B cell (primary cell): ENCODE measurements at regions not wholly inside any gene's neighbourhood (a gene's known extent, or its start where the extent isn't known, plus 50 kb on each side); places are given as distances from the start of the nearest gene placed in this dataset.

Experiments
- ATAC-seq: fragments of 200-7000 bp; cut with Tn5 transposase; one replicate; pipeline ENCODE4 v1.10.0; 2021; ENCODE audit warnings: low read depth, mild to moderate bottlenecking, moderate number of reproducible peaks, moderate library complexity
- CTCF ChIA-PET: fragments of 350-600 bp; sonication (Branson Sonifier 250); formaldehyde crosslinking; loops from one replicate; lab custom pipeline; 2021; ENCODE audit warnings: antibody characterized with exemption, inconsistent platforms; lab: Charles Lee
- POLR2A ChIA-PET: fragments of 350-600 bp; sonication (Branson Sonifier 250); formaldehyde crosslinking; loops from one replicate; lab custom pipeline; 2021; ENCODE audit warnings: antibody characterized with exemption; lab: Charles Lee
- DNase-seq: peaks from one replicate; pipeline ENCODE4 v3.0.0; 2013
- H2AFZ ChIP-seq: 2 replicates; pipeline ENCODE4 v1.6.1; 2012; ENCODE audit warnings: mild to moderate bottlenecking, low read depth, low read length; ENCODE audit not compliant: insufficient read depth, poor library complexity, severe bottlenecking
- H3K27ac ChIP-seq, 2 donors: 1 replicate in 1 of 2; 2 replicates in 1 of 2; pipeline ENCODE4 v1.5.1; 2012 to 2013; ENCODE audit warnings: low read length in 2 of 2, mild to moderate bottlenecking in 2 of 2, moderate library complexity in 1 of 2
- H3K27me3 ChIP-seq, 4 experiments: fragments of 200-600 bp in 1 of 4; sonication (generic) in 1 of 4; replicated peaks in 1 of 4; 1 replicate in 2 of 4; 2 replicates in 2 of 4; pipeline versions ENCODE4 v1.6.1 to v1.7.0; 2013 to 2016; ENCODE audit warnings: low read length in 3 of 4, mild to moderate bottlenecking in 2 of 4, mixed read lengths in 1 of 4, moderate library complexity in 1 of 4; ENCODE audit not compliant: insufficient read depth in 4 of 4, control insufficient read depth in 3 of 4; ENCODE audit errors: control extremely low read depth in 1 of 4
- H3K36me3 ChIP-seq, 2 experiments: replicated peaks in 1 of 2; 1 replicate in 1 of 2; 2 replicates in 1 of 2; pipeline versions ENCODE4 v1.6.1 to v1.7.1; 2013; ENCODE audit warnings: low read length in 1 of 2; ENCODE audit not compliant: insufficient read depth in 2 of 2, control insufficient read depth in 1 of 2; ENCODE audit errors: control extremely low read depth in 1 of 2, extremely low read depth in 1 of 2
- H3K4me1 ChIP-seq, 2 donors: fragments of 200-600 bp in 1 of 2; sonication (generic) in 1 of 2; 1 replicate in 1 of 2; 2 replicates in 1 of 2; pipeline versions ENCODE4 v1.5.1 to v1.6.1; 2013 to 2017; ENCODE audit warnings: low read length in 2 of 2; ENCODE audit not compliant: control insufficient read depth in 2 of 2, insufficient read depth in 2 of 2
- H3K4me2 ChIP-seq: replicated peaks from 2 replicates; pipeline ENCODE3; 2012; ENCODE audit warnings: mild to moderate bottlenecking, low read depth, low read length; ENCODE audit not compliant: poor library complexity, severe bottlenecking
- H3K4me3 ChIP-seq, 5 experiments: fragments of 200-600 bp in 1 of 5; sonication (generic) in 1 of 5; 1 replicate in 3 of 5; 2 replicates in 2 of 5; pipeline versions ENCODE4 v1.5.1 to v1.7.0; 2011 to 2016; ENCODE audit warnings: low read length in 4 of 5, mild to moderate bottlenecking in 4 of 5, low read depth in 2 of 5, control low read depth in 1 of 5, moderate library complexity in 1 of 5; ENCODE audit not compliant: insufficient read depth in 1 of 5; ENCODE audit errors: control extremely low read depth in 1 of 5, extremely low read depth in 1 of 5
- H3K79me2 ChIP-seq: fragments of 200-600 bp; sonication (generic); one replicate; pipeline ENCODE4 v1.6.0; 2016; ENCODE audit warnings: low read length; ENCODE audit not compliant: control insufficient read depth, insufficient read depth
- H3K9ac ChIP-seq: fragments of 200-600 bp; sonication (generic); 2 replicates; pipeline ENCODE4 v1.6.1; 2017; ENCODE audit warnings: mild to moderate bottlenecking, low read length, moderate library complexity
- H3K9me3 ChIP-seq, 3 donors: one replicate each; pipeline versions ENCODE4 v1.6.1 to v1.7.1; 2013; ENCODE audit warnings: low read length in 2 of 3; ENCODE audit not compliant: control insufficient read depth in 2 of 3, insufficient read depth in 1 of 3; ENCODE audit errors: control extremely low read depth in 1 of 3
- H4K20me1 ChIP-seq: 2 replicates; pipeline ENCODE4 v1.6.0; 2012; ENCODE audit warnings: mild to moderate bottlenecking, low read length; ENCODE audit not compliant: insufficient read depth, control insufficient read depth, poor library complexity, severe bottlenecking
- H3K27ac Mint-ChIP-seq: one replicate; pipeline ENCODE4 v1.8.0; 2021; ENCODE audit warnings: mixed read lengths
- H3K27me3 Mint-ChIP-seq: one replicate; pipeline ENCODE4 v1.8.0; 2021; ENCODE audit warnings: mixed read lengths
- H3K4me1 Mint-ChIP-seq: one replicate; pipeline ENCODE4 v1.8.0; 2021; ENCODE audit warnings: mixed read lengths
- H3K4me3 Mint-ChIP-seq: one replicate; pipeline ENCODE4 v1.8.0; 2021; ENCODE audit warnings: mixed read lengths
- H3K9me3 Mint-ChIP-seq: one replicate; pipeline ENCODE4 v1.8.0; 2022; ENCODE audit warnings: mixed read lengths; ENCODE audit not compliant: insufficient read depth
- CTCF ChIP-seq: fragments of 200-600 bp; IDR thresholded peaks from one replicate; pipeline ENCODE4 v1.8.0; 2022; ENCODE audit warnings: antibody characterized with exemption, mild to moderate bottlenecking
- EZH2 ChIP-seq: IDR thresholded peaks from 2 replicates; pipeline ENCODE4 v1.6.1; 2012; ENCODE audit warnings: borderline replicate concordance, low read depth, mild to moderate bottlenecking, moderate library complexity, low read length; ENCODE audit not compliant: insufficient read depth, poor library complexity, severe bottlenecking
- WGBS: methylation state at CpG from one replicate; pipeline ENCODE4 v1.1.5; 2013; ENCODE audit warnings: missing lambda C conversion rate; ENCODE audit not compliant: insufficient coverage; 5-methylcytosine and 5-hydroxymethylcytosine counted together
- intact Hi-C: fragments of 100-400 bp; cut with micrococcal nuclease; formaldehyde crosslinking; loops from one replicate; pipeline ENCODE4 v1.10.0; 2022

GRCh38 chr2:180208841-180209240, 201.7 kb upstream of the CWC22 start:
- H3K4me1 ChIP-seq = no peaks in the 10 kb centered on the region
- H2AFZ ChIP-seq = no peak overlapping the region
- H3K27ac Mint-ChIP-seq = no peak overlapping the region
- no peak overlapping the region for H3K27ac ChIP-seq
- intact Hi-C loops = no loop called here
- CTCF ChIA-PET = no interaction called here
- no peak overlapping the region for H3K4me3 ChIP-seq
- H3K27me3 Mint-ChIP-seq = no peaks in the 10 kb centered on the region
- POLR2A ChIA-PET = no interaction called here
- H3K79me2 ChIP-seq = no peaks in the 10 kb centered on the region
- H4K20me1 ChIP-seq = no peaks in the 10 kb centered on the region
- H3K9ac ChIP-seq = no peak overlapping the region
- no CpG with 5 or more reads among the region's 2 CpGs for WGBS
- H3K9me3 Mint-ChIP-seq = no peaks in the 10 kb centered on the region
- ATAC-seq (no peak), DNase-seq (no peak)
- H3K36me3 ChIP-seq = no peaks in the 10 kb centered on the region
- H3K4me2 ChIP-seq = no peak overlapping the region
- no peaks in the 10 kb centered on the region for H3K27me3 ChIP-seq
- no peak overlapping the region for H3K4me3 Mint-ChIP-seq
- TF ChIP-seq EZH2 = no peak
- TF ChIP-seq CTCF = no peak
- no peaks in the 10 kb centered on the region for H3K4me1 Mint-ChIP-seq
- no peaks in the 10 kb centered on the region for H3K9me3 ChIP-seq

- Histone ChIP-seq H3K27me3 (no peaks in the 10 kb centered on the region), H4K20me1 (no peaks in the 10 kb centered on the region), H3K4me1 (no peaks in the 10 kb centered on the region), H3K9me3 (no peaks in the 10 kb centered on the region), H3K79me2 (no peaks in the 10 kb centered on the region), H3K9ac (no peak overlapping the region), H3K4me2 (no peak overlapping the region), H3K36me3 (no peaks in the 10 kb centered on the region), H3K4me3 (no peak overlapping the region), H2AFZ (no peak overlapping the region), H3K27ac (no peak overlapping the region)
- DNase-seq = no peak
- CTCF ChIA-PET = no interaction called here
- ATAC-seq = no peak
- POLR2A ChIA-PET = no interaction called here
- no peak for TF ChIP-seq CTCF
- TF ChIP-seq EZH2 = no peak
- no peak overlapping the region for H3K27ac Mint-ChIP-seq
- peaks cover 4% of the 10 kb centered on the region for H3K27me3 Mint-ChIP-seq
- WGBS = 67% methylated on average over 2 of the region's 6 CpGs
- intact Hi-C loops = no loop called here
- H3K9me3 Mint-ChIP-seq = no peaks in the 10 kb centered on the region
- no peak overlapping the region for H3K4me3 Mint-ChIP-seq
- no peaks in the 10 kb centered on the region for H3K4me1 Mint-ChIP-seq
Measured at GRCh38 chr2:180205621-180206235, 198.6 kb upstream of the CWC22 start.
